ENCODE measurements at regions not wholly inside any gene's neighbourhood (a gene's known extent, or its start where the extent isn't known, plus 50 kb on each side); places are given as distances from the start of the nearest gene placed in this dataset.
"Not testable (repeated sequence)": the region's sequence is repeated elsewhere in the genome, so short reads cannot be mapped to it uniquely, and the experiment has no call there.

- Mint-ChIP-seq H3K9me3 (ENCODE audit: low read depth) (no peaks in the 10 kb centered on the region), H3K27ac (no peak overlapping the region), H3K36me3 (ENCODE audit: insufficient read depth) (no peaks in the 10 kb centered on the region), H3K27me3 (peaks cover 3% of the 10 kb centered on the region), H3K4me1 (ENCODE audit: low read depth) (peaks cover 5% of the 10 kb centered on the region), H3K4me3 (ENCODE audit: low read depth) (no peak overlapping the region)
- no peak for DNase-seq (ENCODE audit: low spot score, unreplicated experiment)
- TF ChIP-seq CTCF (IDR thresholded peaks at IDR 0.05; ENCODE audit: unreplicated experiment) = no peak
Observed at GRCh38 chr2:200194746-200195145, 111.7 kb upstream of the SPATS2L start.

GRCh38 chr2:200199005-200199404, 107.5 kb upstream of the SPATS2L start:
- Mint-ChIP-seq H3K27me3 (no peaks in the 10 kb centered on the region), H3K27ac (no peak overlapping the region), H3K4me1 (ENCODE audit: low read depth) (peaks cover 4% of the 10 kb centered on the region), H3K36me3 (ENCODE audit: insufficient read depth) (peaks cover 2% of the 10 kb centered on the region), H3K4me3 (ENCODE audit: low read depth) (no peak overlapping the region), H3K9me3 (ENCODE audit: low read depth) (peaks cover 4% of the 10 kb centered on the region)
- no peak for DNase-seq (ENCODE audit: low spot score, unreplicated experiment)
- TF ChIP-seq CTCF (IDR thresholded peaks at IDR 0.05; ENCODE audit: unreplicated experiment) = no peak

GRCh38 chr2:200199576-200200263, 106.8 kb upstream of the SPATS2L start:
- DNase-seq (ENCODE audit: low spot score, unreplicated experiment) = no peak
- Mint-ChIP-seq H3K9me3 (ENCODE audit: low read depth) (peaks cover 4% of the 10 kb centered on the region), H3K4me1 (ENCODE audit: low read depth) (peaks cover 2% of the 10 kb centered on the region), H3K27ac (no peak overlapping the region), H3K4me3 (ENCODE audit: low read depth) (no peak overlapping the region), H3K27me3 (no peaks in the 10 kb centered on the region), H3K36me3 (ENCODE audit: insufficient read depth) (peaks cover 2% of the 10 kb centered on the region)
- TF ChIP-seq CTCF (IDR thresholded peaks at IDR 0.05; ENCODE audit: unreplicated experiment) = no peak

GRCh38 chr2:200201839-200202238, 104.7 kb upstream of the SPATS2L start:
- H3K27ac Mint-ChIP-seq; H3K4me3 Mint-ChIP-seq (ENCODE audit: low read depth); DNase-seq (ENCODE audit: low spot score, unreplicated experiment); H3K27me3 Mint-ChIP-seq; H3K4me1 Mint-ChIP-seq (ENCODE audit: low read depth); H3K36me3 Mint-ChIP-seq (ENCODE audit: insufficient read depth): not testable (repeated sequence)
- peaks cover 15% of the 10 kb centered on the region for H3K9me3 Mint-ChIP-seq (ENCODE audit: low read depth)

- no peaks in the 10 kb centered on the region for H3K27me3 Mint-ChIP-seq
- H3K27ac Mint-ChIP-seq = no peak overlapping the region
- H3K9me3 Mint-ChIP-seq (ENCODE audit: low read depth) = peaks cover 15% of the 10 kb centered on the region
- H3K4me3 Mint-ChIP-seq (ENCODE audit: low read depth) = no peak overlapping the region
- no peak for DNase-seq (ENCODE audit: low spot score, unreplicated experiment)
- no peak for TF ChIP-seq CTCF (IDR thresholded peaks at IDR 0.05; ENCODE audit: unreplicated experiment)
- peaks cover 2% of the 10 kb centered on the region for H3K4me1 Mint-ChIP-seq (ENCODE audit: low read depth)
- peaks cover 6% of the 10 kb centered on the region for H3K36me3 Mint-ChIP-seq (ENCODE audit: insufficient read depth)
Observed at GRCh38 chr2:200203381-200203827, 103.1 kb upstream of the SPATS2L start.

- H3K4me3 Mint-ChIP-seq (ENCODE audit: low read depth) = no peak overlapping the region
- H3K9me3 Mint-ChIP-seq (ENCODE audit: low read depth) = peaks cover 11% of the 10 kb centered on the region
- no peak for DNase-seq (ENCODE audit: low spot score, unreplicated experiment)
- TF ChIP-seq CTCF (IDR thresholded peaks at IDR 0.05; ENCODE audit: unreplicated experiment) = no peak
- peaks cover 3% of the 10 kb centered on the region for H3K36me3 Mint-ChIP-seq (ENCODE audit: insufficient read depth)
- no peaks in the 10 kb centered on the region for H3K27me3 Mint-ChIP-seq
- no peak overlapping the region for H3K27ac Mint-ChIP-seq
- peaks cover 8% of the 10 kb centered on the region for H3K4me1 Mint-ChIP-seq (ENCODE audit: low read depth)
Observed at GRCh38 chr2:200208041-200208440, 98.5 kb upstream of the SPATS2L start.
